Psoas muscle (tissue), 7 donors: ENCODE measurements at regions not wholly inside any gene's neighbourhood (a gene's known extent, or its start where the extent isn't known, plus 50 kb on each side); places are given as distances from the start of the nearest gene placed in this dataset.

Experiments used
- ATAC-seq, 4 donors: fragments of 200-7000 bp; cut with Tn5 transposase; one replicate each; pipeline ENCODE4 v1.9.1; 2020; ENCODE audit warnings: moderate library complexity in 3 of 4, mild to moderate bottlenecking in 2 of 4
- DNase-seq, 2 donors: peaks; one replicate each; pipeline ENCODE4 v3.0.0-alpha.2; 2020
- H3K27ac ChIP-seq: fragments of 200-600 bp; one replicate; pipeline ENCODE4 v1.8.0; 2022
- H3K27me3 ChIP-seq, 3 donors: fragments of 200-600 bp in 1 of 3; one replicate each; pipeline versions ENCODE4 v1.6.1 to v1.8.0; 2013 to 2022; ENCODE audit warnings: low read length in 2 of 3, mild to moderate bottlenecking in 2 of 3, moderate library complexity in 1 of 3; ENCODE audit not compliant: insufficient read depth in 3 of 3
- H3K36me3 ChIP-seq, 2 donors: fragments of 200-600 bp in 1 of 2; one replicate each; pipeline versions ENCODE4 v1.6.1 to v1.8.0; 2013 to 2022; ENCODE audit warnings: low read depth in 1 of 2, mild to moderate bottlenecking in 1 of 2, moderate library complexity in 1 of 2; ENCODE audit not compliant: insufficient read depth in 1 of 2
- H3K4me1 ChIP-seq: fragments of 200-600 bp; one replicate; pipeline ENCODE4 v1.8.0; 2022
- H3K4me3 ChIP-seq: fragments of 200-600 bp; one replicate; pipeline ENCODE4 v1.8.0; 2022; ENCODE audit warnings: mild to moderate bottlenecking
- H3K9me3 ChIP-seq: fragments of 200-600 bp; one replicate; pipeline ENCODE4 v1.8.0; 2022
- CTCF ChIP-seq: fragments of 200-600 bp; IDR thresholded peaks from one replicate; pipeline ENCODE4 v1.8.0; 2022; ENCODE audit warnings: antibody characterized with exemption
- whole genome bisulfite sequencing, 3 donors: extraction: QIAGEN DNeasy Blood & Tissue Kit; methylation state at CpG; one replicate each; pipeline versions ENCODE4 v1.1.6 to v1.1.7; 2013; 5-methylcytosine and 5-hydroxymethylcytosine counted together
- intact Hi-C, 2 donors: fragments of 100-400 bp; cut with DNase I; formaldehyde crosslinking; loops; one replicate each; pipeline versions ENCODE4 v1.11.0 to v1.14.2; 2022
- donor health status: healthy with polysubstance abuse.
- donor health status: DM: no; HTN: no; CAD: no; lungs with moderate emphysema.
- donor health status: Bipolar disorder and iron deficiency.
- donor health status: healthy.
- donor health status: DM: yes; HTN: yes; CAD: no.
- donor health status: DM: no; HTN: no; CAD: no.
- donor health status: DM: yes; HTN: yes; CAD: no.

- Histone ChIP-seq H3K4me1 (no peaks in the 10 kb centered on the region), H3K4me3 (no peak overlapping the region), H3K27ac (no peak overlapping the region), H3K9me3 (peaks cover 5% of the 10 kb centered on the region), H3K36me3 (no peaks in the 10 kb centered on the region), H3K27me3 (no peaks in the 10 kb centered on the region)
- DNase-seq (no peak), ATAC-seq (no peak)
- TF ChIP-seq CTCF, result no peak
- intact Hi-C loops, result no loop called here
- WGBS, 3 donors, result 60 to 81% (median 63%) methylated on average over 3 of the region's 3 CpGs
Measured at GRCh38 chr2:191483117-191483516, 194.8 kb upstream of the NABP1 start.

- TF ChIP-seq CTCF, result no peak
- H3K27ac ChIP-seq, result no peak overlapping the region
- intact Hi-C loops, result no loop called here
- DNase-seq (no peak), ATAC-seq (no peak)
- H3K27me3 ChIP-seq, result no peaks in the 10 kb centered on the region
- H3K9me3 ChIP-seq, result peaks cover 5% of the 10 kb centered on the region
- H3K4me3 ChIP-seq, result no peak overlapping the region
- H3K4me1 ChIP-seq, result no peaks in the 10 kb centered on the region
- no peaks in the 10 kb centered on the region for H3K36me3 ChIP-seq
- WGBS, 3 donors, result 74 to 84% (median 80%) methylated on average over 3 of the region's 3 CpGs
Measured at GRCh38 chr2:191486584-191487320, 191.2 kb upstream of the NABP1 start.

GRCh38 chr2:191488135-191488534, 189.8 kb upstream of the NABP1 start:
- intact Hi-C loops, result no loop called here
- Histone ChIP-seq H3K4me1 (no peaks in the 10 kb centered on the region), H3K36me3 (no peaks in the 10 kb centered on the region), H3K9me3 (peaks cover 5% of the 10 kb centered on the region), H3K27ac (no peak overlapping the region), H3K27me3 (no peaks in the 10 kb centered on the region), H3K4me3 (no peak overlapping the region)
- ATAC-seq (no peak), DNase-seq (no peak)
- 63 to 70% (median 70%) methylated on average over 7 of the region's 7 CpGs for WGBS, 3 donors
- TF ChIP-seq CTCF, result no peak

- Histone ChIP-seq H3K4me1 (no peaks in the 10 kb centered on the region), H3K9me3 (no peaks in the 10 kb centered on the region), H3K36me3 (no peaks in the 10 kb centered on the region), H3K27ac (no peak overlapping the region), H3K4me3 (no peak overlapping the region), H3K27me3 (no peaks in the 10 kb centered on the region)
- intact Hi-C loops, result no loop called here
- WGBS, 3 donors, result 59 to 68% (median 65%) methylated on average over 2 of the region's 2 CpGs
- DNase-seq, result no peak
- TF ChIP-seq CTCF, result no peak
- no peak for ATAC-seq
Measured at GRCh38 chr2:191489177-191489576, 188.8 kb upstream of the NABP1 start.

- Histone ChIP-seq H3K27ac (no peak overlapping the region), H3K9me3 (no peaks in the 10 kb centered on the region), H3K27me3 (no peaks in the 10 kb centered on the region), H3K4me1 (no peaks in the 10 kb centered on the region), H3K36me3 (no peaks in the 10 kb centered on the region), H3K4me3 (no peak overlapping the region)
- intact Hi-C loops, result no loop called here
- no peak for TF ChIP-seq CTCF
- WGBS, 3 donors, result 85 to 94% (median 90%) methylated on average over 2 of the region's 2 CpGs
- ATAC-seq (no peak), DNase-seq (no peak)
Measured at GRCh38 chr2:191496838-191497237, 181.1 kb upstream of the NABP1 start.
